Common myeloid progenitor, CD34-positive (primary cell): ENCODE measurements at regions not wholly inside any gene's neighbourhood (a gene's known extent, or its start where the extent isn't known, plus 50 kb on each side); places are given as distances from the start of the nearest gene placed in this dataset.
"Not testable (repeated sequence)": the region's sequence is repeated elsewhere in the genome, so short reads cannot be mapped to it uniquely, and the experiment has no call there.

Source experiments
- CTCF ChIA-PET: fragments of 350-600 bp; sonication (Branson Sonifier 250); formaldehyde crosslinking; loops from one replicate; lab custom pipeline; 2021; ENCODE audit warnings: antibody characterized with exemption; lab: Charles Lee
- POLR2A ChIA-PET: fragments of 350-600 bp; sonication (Branson Sonifier 250); formaldehyde crosslinking; loops from one replicate; lab custom pipeline; 2021; ENCODE audit warnings: antibody characterized with exemption; lab: Charles Lee
- DNase-seq, 3 donors: peaks; one replicate each; pipeline versions ENCODE4 v3.0.0 to v3.0.0-alpha.2; 2013
- H3K27ac ChIP-seq, 2 experiments: 1 replicate in 1 of 2; 2 replicates in 1 of 2; pipeline ENCODE4 v1.7.0; 2013; ENCODE audit warnings: inconsistent platforms in 2 of 2, low read length in 2 of 2, mild to moderate bottlenecking in 2 of 2, low read depth in 1 of 2, moderate library complexity in 1 of 2; ENCODE audit not compliant: severe bottlenecking in 2 of 2, insufficient read depth in 1 of 2, poor library complexity in 1 of 2
- H3K27me3 ChIP-seq, 5 experiments: replicated peaks in 2 of 5; 1 replicate in 3 of 5; 2 replicates in 2 of 5; pipeline versions ENCODE4 v1.6.1 to v1.7.0; 2013; ENCODE audit warnings: low read length in 4 of 5, mild to moderate bottlenecking in 2 of 5, moderate library complexity in 2 of 5, inconsistent platforms in 1 of 5; ENCODE audit not compliant: insufficient read depth in 5 of 5, control insufficient read depth in 4 of 5
- H3K36me3 ChIP-seq, 4 experiments: 1 replicate in 2 of 4; 2 replicates in 2 of 4; pipeline versions ENCODE4 v1.6.1 to v1.7.0; 2013; ENCODE audit warnings: low read length in 3 of 4, control low read depth in 1 of 4, mild to moderate bottlenecking in 1 of 4; ENCODE audit not compliant: control insufficient read depth in 4 of 4, insufficient read depth in 4 of 4
- H3K4me1 ChIP-seq, 4 experiments: 1 replicate in 3 of 4; 2 replicates in 1 of 4; pipeline versions ENCODE4 v1.6.1 to v1.7.1; 2013; ENCODE audit warnings: low read length in 3 of 4, mild to moderate bottlenecking in 3 of 4, control low read depth in 1 of 4, inconsistent platforms in 1 of 4, moderate library complexity in 1 of 4; ENCODE audit not compliant: control insufficient read depth in 4 of 4, insufficient read depth in 4 of 4; ENCODE audit errors: control extremely low read depth in 1 of 4
- H3K4me3 ChIP-seq, 7 experiments: 1 replicate in 4 of 7; 2 replicates in 3 of 7; pipeline versions ENCODE4 v1.5.1 to v1.7.0; 2013; ENCODE audit warnings: mild to moderate bottlenecking in 7 of 7, low read length in 6 of 7, moderate library complexity in 6 of 7, inconsistent platforms in 2 of 7, low read depth in 2 of 7, control low read depth in 1 of 7; ENCODE audit not compliant: insufficient read depth in 4 of 7, control insufficient read depth in 1 of 7; ENCODE audit errors: extremely low read depth in 1 of 7
- H3K9me3 ChIP-seq, 5 experiments: 1 replicate in 4 of 5; 2 replicates in 1 of 5; pipeline versions ENCODE4 v1.6.1 to v1.7.1; 2013; ENCODE audit warnings: low read length in 4 of 5, mild to moderate bottlenecking in 2 of 5, inconsistent platforms in 1 of 5, low read depth in 1 of 5, moderate library complexity in 1 of 5; ENCODE audit not compliant: control insufficient read depth in 4 of 5, insufficient read depth in 2 of 5; ENCODE audit errors: control extremely low read depth in 1 of 5
- WGBS: methylation state at CpG from one replicate; pipeline ENCODE4 v1.1.5; 2013; ENCODE audit not compliant: insufficient coverage; 5-methylcytosine and 5-hydroxymethylcytosine counted together

- no peaks in the 10 kb centered on the region for H3K36me3 ChIP-seq
- POLR2A ChIA-PET = no interaction called here
- H3K27ac ChIP-seq = no peak overlapping the region
- CTCF ChIA-PET = no interaction called here
- no peaks in the 10 kb centered on the region for H3K4me1 ChIP-seq
- no peak for DNase-seq
- H3K27me3 ChIP-seq = no peaks in the 10 kb centered on the region
- WGBS = 100% methylated on average over 1 of the region's 3 CpGs
- no peak overlapping the region for H3K4me3 ChIP-seq
- H3K9me3 ChIP-seq = peaks cover 0 to 6% (median 2%) of the 10 kb centered on the region in 5 experiments
These were observed 1082.1 kb downstream of the ZPLD1 start for GRCh38 chr3:103516950-103517349.

DNA sequence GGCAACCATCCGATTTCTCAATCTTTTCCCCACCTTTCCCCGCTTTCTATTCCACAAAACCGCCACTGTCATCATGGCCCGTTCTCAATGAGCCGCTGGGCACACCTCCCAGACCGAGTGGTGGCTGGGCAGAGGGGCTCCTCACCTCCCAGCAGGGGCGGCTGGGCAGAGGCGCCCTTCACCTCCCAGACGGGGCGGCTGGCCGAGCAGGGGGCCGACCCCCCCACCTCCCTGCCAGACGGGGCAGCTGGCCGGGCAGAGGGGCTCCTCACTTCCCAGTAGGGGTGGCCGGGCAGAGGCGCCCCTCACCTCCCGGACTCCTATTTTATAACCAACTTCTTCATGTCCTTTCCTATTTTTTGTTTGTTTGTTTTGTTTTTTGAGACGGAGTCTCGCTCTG is 1096.5 kb downstream of the ZPLD1 start:
- H3K36me3 ChIP-seq, H3K27ac ChIP-seq, CTCF ChIA-PET, DNase-seq, H3K4me3 ChIP-seq, H3K9me3 ChIP-seq, POLR2A ChIA-PET, H3K27me3 ChIP-seq, H3K4me1 ChIP-seq: not testable (repeated sequence)
- 100% methylated on average over 2 of the region's 19 CpGs for WGBS

DNA sequence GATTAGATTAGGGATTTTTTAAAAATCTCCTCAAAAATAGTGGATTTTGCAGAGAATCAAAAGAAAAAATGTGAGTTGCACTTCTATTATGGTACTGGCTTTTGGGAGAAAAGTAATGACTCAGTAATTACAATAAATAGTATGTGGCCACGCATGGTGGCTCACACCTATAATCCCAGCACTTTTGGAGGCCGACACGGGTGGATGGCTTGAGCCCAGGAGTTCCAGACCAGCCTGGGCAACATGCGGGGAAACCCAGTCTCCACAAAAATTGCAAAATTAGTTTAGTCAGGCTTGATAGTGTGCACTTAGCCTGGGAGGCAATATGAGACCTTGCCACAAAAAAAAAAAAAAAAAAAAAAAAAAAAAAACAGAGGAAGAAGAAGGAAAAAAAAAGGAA is 1098.2 kb downstream of the ZPLD1 start:
- no peak for DNase-seq
- CTCF ChIA-PET = no interaction called here
- no peaks in the 10 kb centered on the region for H3K27me3 ChIP-seq
- WGBS = 90% methylated on average over 2 of the region's 4 CpGs
- H3K9me3 ChIP-seq = no peaks in the 10 kb centered on the region
- POLR2A ChIA-PET = no interaction called here
- H3K27ac ChIP-seq = no peak overlapping the region
- no peak overlapping the region for H3K4me3 ChIP-seq
- no peaks in the 10 kb centered on the region for H3K4me1 ChIP-seq
- H3K36me3 ChIP-seq = no peaks in the 10 kb centered on the region

DNA sequence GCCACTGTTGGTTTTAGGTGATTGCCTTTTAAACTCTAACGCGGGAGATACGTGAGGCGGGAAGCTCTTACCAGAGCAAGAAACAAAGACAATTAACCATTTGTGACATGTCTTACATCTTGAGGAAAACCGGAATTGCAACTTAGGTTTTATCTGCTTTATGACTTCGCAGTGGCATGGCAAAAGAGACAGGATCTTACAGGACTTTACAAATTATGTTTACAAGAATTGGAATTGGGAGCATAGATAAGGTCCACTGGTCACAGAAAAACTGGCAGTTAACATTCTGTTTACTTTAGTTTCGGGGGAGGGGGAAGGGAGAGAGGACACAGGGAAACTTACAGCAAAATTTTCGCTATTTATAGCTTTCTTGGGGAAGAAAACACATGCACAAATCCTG is 1119.6 kb downstream of the ZPLD1 start:
- no peak for DNase-seq
- H3K4me3 ChIP-seq = no peak overlapping the region
- no peaks in the 10 kb centered on the region for H3K27me3 ChIP-seq
- WGBS = 95% methylated on average over 7 of the region's 8 CpGs
- H3K36me3 ChIP-seq = no peaks in the 10 kb centered on the region
- no peaks in the 10 kb centered on the region for H3K9me3 ChIP-seq
- ChIA-PET POLR2A (no interaction called here), CTCF (no interaction called here)
- H3K4me1 ChIP-seq = no peaks in the 10 kb centered on the region
- no peak overlapping the region for H3K27ac ChIP-seq

DNA sequence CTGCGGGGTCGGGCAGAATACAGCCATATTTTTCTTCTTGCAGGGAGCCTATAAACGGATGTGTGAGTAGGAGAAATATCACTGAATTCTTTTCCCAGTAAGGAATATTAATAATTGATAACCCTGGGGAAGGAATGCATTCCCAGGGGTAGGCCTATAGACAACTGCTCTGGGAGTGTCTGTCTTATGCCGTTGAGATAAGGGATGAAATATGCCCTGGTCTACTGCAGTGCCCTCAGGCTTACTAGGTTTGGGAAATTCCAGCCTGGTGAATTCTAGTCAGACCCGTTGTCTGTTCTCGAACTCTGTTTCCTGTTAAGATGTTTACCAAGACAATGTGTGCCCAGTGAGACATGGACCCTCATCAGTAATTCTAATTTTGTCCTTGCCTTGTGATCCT is 1129.3 kb downstream of the ZPLD1 start:
- H3K4me3 ChIP-seq, DNase-seq, H3K36me3 ChIP-seq, H3K27me3 ChIP-seq, H3K4me1 ChIP-seq, POLR2A ChIA-PET, H3K9me3 ChIP-seq, H3K27ac ChIP-seq, CTCF ChIA-PET: not testable (repeated sequence)
- 100% methylated on average over 3 of the region's 6 CpGs for WGBS

DNA sequence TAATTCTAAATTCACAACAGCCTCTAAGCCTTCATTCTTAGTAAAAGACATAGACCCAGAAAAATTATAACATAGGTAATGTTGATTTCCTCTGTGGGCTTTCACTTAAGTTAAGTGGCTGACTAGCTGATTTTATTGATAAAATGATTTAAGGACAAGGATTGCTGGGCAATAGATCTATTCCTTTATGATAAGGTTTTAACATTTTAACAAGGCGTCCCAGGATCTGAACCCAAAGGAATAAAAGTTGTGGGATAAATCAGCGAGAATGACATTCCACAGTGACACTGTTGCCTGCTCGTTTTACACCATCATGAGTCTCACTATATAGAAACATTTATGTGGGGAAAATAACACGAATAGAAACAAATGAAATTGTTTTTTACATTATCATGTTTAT is 1151.0 kb downstream of the ZPLD1 start:
- Histone ChIP-seq H3K27me3 (no peaks in the 10 kb centered on the region), H3K4me1 (no peaks in the 10 kb centered on the region), H3K27ac (no peak overlapping the region), H3K36me3 (no peaks in the 10 kb centered on the region), H3K4me3 (no peak overlapping the region), H3K9me3 (no peaks in the 10 kb centered on the region)
- CTCF ChIA-PET = no interaction called here
- 90% methylated on average over 2 of the region's 4 CpGs for WGBS
- POLR2A ChIA-PET = no interaction called here
- DNase-seq = no peak

DNA sequence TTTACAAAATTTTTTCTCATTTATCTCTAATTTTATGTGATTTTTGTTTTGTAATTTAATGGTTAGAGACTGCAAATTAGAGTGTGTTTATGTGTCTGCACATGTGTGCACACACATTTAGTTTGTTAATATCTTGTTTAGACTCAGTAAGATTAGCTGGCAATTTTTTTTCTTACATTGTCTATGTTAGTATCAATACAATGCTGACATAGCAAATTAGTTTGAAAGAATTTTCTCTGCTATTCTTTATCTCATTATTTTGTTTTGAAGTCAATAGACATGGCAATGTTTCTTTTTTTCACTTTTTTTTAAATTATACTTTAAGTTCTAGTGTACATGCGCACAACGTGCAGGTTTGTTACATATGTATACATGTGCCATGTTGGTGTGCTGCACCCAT is 1155.0 kb downstream of the ZPLD1 start:
- no peak overlapping the region for H3K4me3 ChIP-seq
- no peaks in the 10 kb centered on the region for H3K36me3 ChIP-seq
- no peaks in the 10 kb centered on the region for H3K4me1 ChIP-seq
- ChIA-PET POLR2A (no interaction called here), CTCF (no interaction called here)
- no peaks in the 10 kb centered on the region for H3K9me3 ChIP-seq
- no peak for DNase-seq
- WGBS = no CpG with 5 or more reads among the region's 2 CpGs
- no peak overlapping the region for H3K27ac ChIP-seq
- no peaks in the 10 kb centered on the region for H3K27me3 ChIP-seq
